GM12878 (cell line): ENCODE measurements at regions not wholly inside any gene's neighbourhood (a gene's known extent, or its start where the extent isn't known, plus 50 kb on each side); places are given as distances from the start of the nearest gene placed in this dataset.

ENCODE experiments used
- ATF3 ChIP-seq: IDR thresholded peaks from 2 replicates; pipeline ENCODE4 v1.6.1; 2011; ENCODE audit warnings: low read depth, mild to moderate bottlenecking, low read length, moderate library complexity, borderline replicate concordance; ENCODE audit errors: extremely low read depth
- CTCF ChIP-seq, 3 experiments: IDR thresholded peaks in 2 of 3; conservative IDR thresholded peaks in 1 of 3; 2 replicates each; pipeline ENCODE4 v1.5.1; 2011; ENCODE audit warnings: low read depth in 3 of 3, low read length in 3 of 3, mild to moderate bottlenecking in 3 of 3, control low read depth in 2 of 3, moderate library complexity in 2 of 3, inconsistent platforms in 1 of 3, mixed read lengths in 1 of 3; ENCODE audit not compliant: control insufficient read depth in 2 of 3, insufficient read depth in 1 of 3; ENCODE audit errors: extremely low read depth in 1 of 3
- FOXM1 ChIP-seq: IDR thresholded peaks from 2 replicates; pipeline ENCODE4 v1.6.1; 2012; ENCODE audit warnings: low read depth, mild to moderate bottlenecking, inconsistent platforms, low read length, moderate library complexity
- MEF2A ChIP-seq: IDR thresholded peaks from 2 replicates; pipeline ENCODE4 v1.6.1; 2011; ENCODE audit warnings: low read depth, mild to moderate bottlenecking, low read length, moderate library complexity; ENCODE audit not compliant: insufficient read depth
- NFYB ChIP-seq: IDR thresholded peaks from 2 replicates; pipeline ENCODE4 v1.6.1; 2011; ENCODE audit warnings: low read depth, mild to moderate bottlenecking, low read length, improper control_type of control experiment, moderate library complexity; ENCODE audit not compliant: insufficient read depth
- NR2F1 ChIP-seq: fragments of 450-650 bp; conservative IDR thresholded peaks from 2 replicates; pipeline ENCODE4 v1.6.1; 2017; ENCODE audit warnings: mild to moderate bottlenecking
- NRF1 ChIP-seq: conservative IDR thresholded peaks from 2 replicates; pipeline ENCODE4 v1.6.1; 2011; ENCODE audit warnings: mild to moderate bottlenecking, low read depth, low read length, improper control_type of control experiment
- PAX8 ChIP-seq: fragments of 450-650 bp; IDR thresholded peaks from 2 replicates; pipeline ENCODE4 v1.6.1; 2017; ENCODE audit warnings: mild to moderate bottlenecking, moderate library complexity
- PBX3 ChIP-seq: IDR thresholded peaks from 2 replicates; pipeline ENCODE4 v1.6.1; 2011; ENCODE audit warnings: mild to moderate bottlenecking, low read depth, low read length, moderate library complexity; ENCODE audit not compliant: insufficient replicate concordance
- RAD21 ChIP-seq: IDR thresholded peaks from 2 replicates; pipeline ENCODE4 v1.6.1; 2011; ENCODE audit warnings: mild to moderate bottlenecking, low read depth, low read length, moderate library complexity; ENCODE audit not compliant: insufficient read depth
- RAD51 ChIP-seq: fragments of 450-650 bp; IDR thresholded peaks from 2 replicates; pipeline ENCODE4 v1.6.1; 2016; ENCODE audit warnings: moderate library complexity, mild to moderate bottlenecking, inconsistent platforms
- TARDBP ChIP-seq: IDR thresholded peaks from 2 replicates; pipeline ENCODE4 v1.6.1; 2016; ENCODE audit warnings: borderline replicate concordance
- USF1 ChIP-seq: IDR thresholded peaks from 2 replicates; pipeline ENCODE4 v1.6.1; 2011; ENCODE audit warnings: borderline replicate concordance, low read depth, mild to moderate bottlenecking, moderate library complexity, mixed read lengths, low read length; ENCODE audit not compliant: insufficient read depth; ENCODE audit errors: extremely low read length

GRCh38 chr17:36760425-36760824 is 159.0 kb downstream of the MRM1 start:
- TF ChIP-seq CTCF (IDR thresholded peaks at IDR 0.05 in 2 of 3, conservative IDR thresholded peaks at IDR 0.05 in 1 of 3; ENCODE audit: control insufficient read depth in 2 of 3, extremely low read depth in 1 of 3, insufficient read depth in 1 of 3, low read depth in 3 of 3, low read length in 3 of 3) (no peak), FOXM1 (no peak), USF1 (no peak), RAD51 (no peak), NR2F1 (no peak), ATF3 (no peak), NRF1 (no peak), NFYB (no peak), PAX8 (no peak), RAD21 (no peak), TARDBP (no peak), MEF2A (no peak), PBX3 (no peak)
